ENCODE measurements at regions not wholly inside any gene's neighbourhood (a gene's known extent, or its start where the extent isn't known, plus 50 kb on each side); places are given as distances from the start of the nearest gene placed in this dataset.

GRCh38 chr2:219907011-219907365 is 279.6 kb downstream of the SLC4A3 start:
- DNase-seq (ENCODE audit: low read depth, low spot score): no peak

GRCh38 chr2:219908538-219908937 is 281.1 kb downstream of the SLC4A3 start:
- DNase-seq (ENCODE audit: low read depth, low spot score): no peak
- no CpG with 5 or more reads among the region's 2 CpGs for WGBS (ENCODE audit: insufficient coverage, insufficient read length)
- H3K9me3 ChIP-seq (ENCODE audit: control insufficient read depth, insufficient read depth, low read length): no peaks in the 10 kb centered on the region
- no peaks in the 10 kb centered on the region for H3K4me1 ChIP-seq (ENCODE audit: control insufficient read depth, insufficient read depth, low read length)
- no peaks in the 10 kb centered on the region for H3K36me3 ChIP-seq (ENCODE audit: control insufficient read depth, insufficient read depth, low read length)
- H3K4me3 ChIP-seq (ENCODE audit: low read length): no peak overlapping the region
- no peaks in the 10 kb centered on the region for H3K27me3 ChIP-seq (ENCODE audit: control insufficient read depth, insufficient read depth, low read length)
- H3K27ac ChIP-seq (ENCODE audit: low read length): no peak overlapping the region

More at GRCh38 chr2:219907011-219907365, 279.6 kb downstream of the SLC4A3 start:
- no peaks in the 10 kb centered on the region for H3K4me1 ChIP-seq (ENCODE audit: control insufficient read depth, insufficient read depth, low read length)
- H3K36me3 ChIP-seq (ENCODE audit: control insufficient read depth, insufficient read depth, low read length): no peaks in the 10 kb centered on the region
- WGBS (ENCODE audit: insufficient coverage, insufficient read length): no CpG with 5 or more reads among the region's 4 CpGs
- H3K9me3 ChIP-seq (ENCODE audit: control insufficient read depth, insufficient read depth, low read length): no peaks in the 10 kb centered on the region
- H3K27me3 ChIP-seq (ENCODE audit: control insufficient read depth, insufficient read depth, low read length): no peaks in the 10 kb centered on the region
- H3K27ac ChIP-seq (ENCODE audit: low read length): no peak overlapping the region
- H3K4me3 ChIP-seq (ENCODE audit: low read length): no peak overlapping the region

GRCh38 chr2:219911541-219911940 is 284.1 kb downstream of the SLC4A3 start:
- Histone ChIP-seq H3K9me3 (ENCODE audit: control insufficient read depth, insufficient read depth, low read length) (no peaks in the 10 kb centered on the region), H3K27ac (ENCODE audit: low read length) (no peak overlapping the region), H3K27me3 (ENCODE audit: control insufficient read depth, insufficient read depth, low read length) (no peaks in the 10 kb centered on the region), H3K4me3 (ENCODE audit: low read length) (no peak overlapping the region), H3K4me1 (ENCODE audit: control insufficient read depth, insufficient read depth, low read length) (no peaks in the 10 kb centered on the region), H3K36me3 (ENCODE audit: control insufficient read depth, insufficient read depth, low read length) (no peaks in the 10 kb centered on the region)
- no CpG with 5 or more reads among the region's 4 CpGs for WGBS (ENCODE audit: insufficient coverage, insufficient read length)
- DNase-seq (ENCODE audit: low read depth, low spot score): no peak

GRCh38 chr2:219912491-219912921 is 285.1 kb downstream of the SLC4A3 start:
- no peaks in the 10 kb centered on the region for H3K27me3 ChIP-seq (ENCODE audit: control insufficient read depth, insufficient read depth, low read length)
- no peaks in the 10 kb centered on the region for H3K36me3 ChIP-seq (ENCODE audit: control insufficient read depth, insufficient read depth, low read length)
- H3K4me3 ChIP-seq (ENCODE audit: low read length): no peak overlapping the region
- no peaks in the 10 kb centered on the region for H3K9me3 ChIP-seq (ENCODE audit: control insufficient read depth, insufficient read depth, low read length)
- no peak overlapping the region for H3K27ac ChIP-seq (ENCODE audit: low read length)
- no peaks in the 10 kb centered on the region for H3K4me1 ChIP-seq (ENCODE audit: control insufficient read depth, insufficient read depth, low read length)
- WGBS (ENCODE audit: insufficient coverage, insufficient read length): no CpG with 5 or more reads among the region's 7 CpGs
- DNase-seq (ENCODE audit: low read depth, low spot score): no peak

- no peaks in the 10 kb centered on the region for H3K9me3 ChIP-seq (ENCODE audit: control insufficient read depth, insufficient read depth, low read length)
- H3K27ac ChIP-seq (ENCODE audit: low read length): no peak overlapping the region
- H3K4me1 ChIP-seq (ENCODE audit: control insufficient read depth, insufficient read depth, low read length): no peaks in the 10 kb centered on the region
- H3K36me3 ChIP-seq (ENCODE audit: control insufficient read depth, insufficient read depth, low read length): no peaks in the 10 kb centered on the region
- no peak for DNase-seq (ENCODE audit: low read depth, low spot score)
- H3K4me3 ChIP-seq (ENCODE audit: low read length): no peak overlapping the region
- H3K27me3 ChIP-seq (ENCODE audit: control insufficient read depth, insufficient read depth, low read length): no peaks in the 10 kb centered on the region
- WGBS (ENCODE audit: insufficient coverage, insufficient read length): no CpG with 5 or more reads among the region's 5 CpGs
Observed at GRCh38 chr2:219914577-219914976, 287.1 kb downstream of the SLC4A3 start.

GRCh38 chr2:219916281-219916680 is 288.9 kb downstream of the SLC4A3 start:
- Histone ChIP-seq H3K27ac (ENCODE audit: low read length) (no peak overlapping the region), H3K4me3 (ENCODE audit: low read length) (no peak overlapping the region), H3K27me3 (ENCODE audit: control insufficient read depth, insufficient read depth, low read length) (no peaks in the 10 kb centered on the region), H3K4me1 (ENCODE audit: control insufficient read depth, insufficient read depth, low read length) (no peaks in the 10 kb centered on the region), H3K9me3 (ENCODE audit: control insufficient read depth, insufficient read depth, low read length) (no peaks in the 10 kb centered on the region), H3K36me3 (ENCODE audit: control insufficient read depth, insufficient read depth, low read length) (no peaks in the 10 kb centered on the region)
- DNase-seq (ENCODE audit: low read depth, low spot score): no peak
- no CpG with 5 or more reads among the region's 6 CpGs for WGBS (ENCODE audit: insufficient coverage, insufficient read length)

DNA sequence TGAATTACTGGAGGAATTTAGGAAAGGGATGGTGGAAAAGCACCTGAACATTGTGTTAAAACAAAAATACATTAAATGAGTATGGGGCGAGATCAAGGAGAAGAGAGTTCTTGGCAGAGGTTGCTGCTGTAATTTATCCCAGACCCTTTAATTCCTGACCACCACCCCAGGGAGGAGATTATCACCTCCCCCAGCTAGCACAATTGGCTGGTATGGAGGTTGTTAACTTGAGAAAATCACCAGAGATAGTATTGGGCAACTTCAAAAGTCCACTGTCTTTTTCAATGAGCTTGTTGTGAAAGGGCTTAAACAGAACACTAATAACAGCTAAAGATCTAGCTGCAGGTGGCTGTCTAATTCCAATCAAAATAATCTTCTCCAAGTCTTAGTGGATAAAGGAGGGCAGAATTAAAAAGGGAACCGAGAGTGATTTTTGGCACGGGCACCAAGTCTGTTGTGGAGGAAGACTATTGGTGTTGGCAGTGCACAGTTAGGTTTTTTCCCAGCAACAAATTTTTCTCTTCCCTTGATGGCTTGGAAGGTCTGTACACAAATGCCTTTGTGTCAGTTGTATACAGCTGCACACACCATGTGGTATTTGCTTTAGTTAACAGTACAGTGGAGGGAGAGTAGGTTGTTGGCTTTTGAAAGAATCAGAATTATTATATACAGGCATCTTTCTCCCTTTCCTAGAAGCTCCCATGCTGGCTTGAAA is 289.5 kb downstream of the SLC4A3 start:
- no peaks in the 10 kb centered on the region for H3K9me3 ChIP-seq (ENCODE audit: control insufficient read depth, insufficient read depth, low read length)
- no peak overlapping the region for H3K4me3 ChIP-seq (ENCODE audit: low read length)
- H3K27me3 ChIP-seq (ENCODE audit: control insufficient read depth, insufficient read depth, low read length): no peaks in the 10 kb centered on the region
- no peaks in the 10 kb centered on the region for H3K4me1 ChIP-seq (ENCODE audit: control insufficient read depth, insufficient read depth, low read length)
- DNase-seq (ENCODE audit: low read depth, low spot score): no peak
- H3K27ac ChIP-seq (ENCODE audit: low read length): no peak overlapping the region
- H3K36me3 ChIP-seq (ENCODE audit: control insufficient read depth, insufficient read depth, low read length): no peaks in the 10 kb centered on the region
- no CpG with 5 or more reads among the region's 3 CpGs for WGBS (ENCODE audit: insufficient coverage, insufficient read length)

DNA sequence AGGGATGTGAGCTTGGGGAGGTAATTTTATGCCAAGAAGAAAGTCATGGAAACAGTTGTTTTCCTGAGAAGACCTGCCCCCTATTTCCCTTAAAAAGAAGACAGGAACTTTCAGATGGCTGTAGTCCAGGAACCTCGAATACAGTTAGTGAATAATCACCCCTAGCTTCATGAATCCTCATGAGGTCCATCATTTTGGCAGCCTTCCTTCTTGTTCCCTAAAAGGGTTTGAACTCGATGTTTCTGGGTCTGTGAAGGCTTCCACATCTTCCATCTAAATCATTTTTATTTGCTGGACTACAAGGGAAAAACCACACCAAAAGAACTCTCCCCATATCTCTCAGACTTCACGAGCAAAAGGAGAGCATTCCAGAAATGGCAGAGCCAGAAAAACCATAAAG is 290.8 kb downstream of the SLC4A3 start:
- Histone ChIP-seq H3K9me3 (ENCODE audit: control insufficient read depth, insufficient read depth, low read length) (no peaks in the 10 kb centered on the region), H3K27ac (ENCODE audit: low read length) (no peak overlapping the region), H3K4me3 (ENCODE audit: low read length) (no peak overlapping the region), H3K27me3 (ENCODE audit: control insufficient read depth, insufficient read depth, low read length) (no peaks in the 10 kb centered on the region), H3K36me3 (ENCODE audit: control insufficient read depth, insufficient read depth, low read length) (no peaks in the 10 kb centered on the region), H3K4me1 (ENCODE audit: control insufficient read depth, insufficient read depth, low read length) (no peaks in the 10 kb centered on the region)
- no peak for DNase-seq (ENCODE audit: low read depth, low spot score)
- WGBS (ENCODE audit: insufficient coverage, insufficient read length): no CpG with 5 or more reads among the region's 3 CpGs

- WGBS (ENCODE audit: insufficient coverage, insufficient read length): no CpG with 5 or more reads among the region's 4 CpGs
- no peak for DNase-seq (ENCODE audit: low read depth, low spot score)
- H3K4me3 ChIP-seq (ENCODE audit: low read length): no peak overlapping the region
Observed at GRCh38 chr2:219918944-219919343, 291.5 kb downstream of the SLC4A3 start.

DNA sequence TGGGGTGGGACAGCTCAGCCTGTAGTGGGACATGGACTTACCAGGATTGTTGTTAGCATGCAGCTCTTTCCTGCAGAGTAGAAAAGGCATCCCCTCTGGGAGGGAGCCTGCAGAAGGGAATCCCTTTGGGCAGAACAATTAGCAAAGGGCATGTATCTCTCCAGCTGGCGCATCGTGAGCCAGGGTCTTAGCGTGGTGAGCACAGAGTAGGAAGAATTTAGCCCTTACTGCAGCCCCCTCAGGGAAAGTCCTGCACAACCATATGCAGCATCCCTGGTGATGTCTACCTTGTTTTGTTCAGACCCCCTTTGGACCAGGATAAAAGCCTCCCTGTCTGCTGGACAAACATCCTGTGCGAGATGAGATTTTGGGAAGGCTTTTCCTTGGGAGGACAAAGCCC is 292.1 kb downstream of the SLC4A3 start:
- WGBS (ENCODE audit: insufficient coverage, insufficient read length): no CpG with 5 or more reads among the region's 4 CpGs
- Histone ChIP-seq H3K36me3 (ENCODE audit: control insufficient read depth, insufficient read depth, low read length) (no peaks in the 10 kb centered on the region), H3K9me3 (ENCODE audit: control insufficient read depth, insufficient read depth, low read length) (no peaks in the 10 kb centered on the region), H3K27me3 (ENCODE audit: control insufficient read depth, insufficient read depth, low read length) (no peaks in the 10 kb centered on the region), H3K27ac (ENCODE audit: low read length) (no peak overlapping the region), H3K4me1 (ENCODE audit: control insufficient read depth, insufficient read depth, low read length) (no peaks in the 10 kb centered on the region), H3K4me3 (ENCODE audit: low read length) (no peak overlapping the region)
- DNase-seq (ENCODE audit: low read depth, low spot score): no peak

More at GRCh38 chr2:219918944-219919343, 291.5 kb downstream of the SLC4A3 start:
- no peaks in the 10 kb centered on the region for H3K4me1 ChIP-seq (ENCODE audit: control insufficient read depth, insufficient read depth, low read length)
- H3K27ac ChIP-seq (ENCODE audit: low read length): no peak overlapping the region
- no peaks in the 10 kb centered on the region for H3K27me3 ChIP-seq (ENCODE audit: control insufficient read depth, insufficient read depth, low read length)
- H3K36me3 ChIP-seq (ENCODE audit: control insufficient read depth, insufficient read depth, low read length): no peaks in the 10 kb centered on the region
- H3K9me3 ChIP-seq (ENCODE audit: control insufficient read depth, insufficient read depth, low read length): no peaks in the 10 kb centered on the region

GRCh38 chr2:219929835-219930234 is 302.4 kb downstream of the SLC4A3 start:
- no peak for DNase-seq (ENCODE audit: low read depth, low spot score)
- WGBS (ENCODE audit: insufficient coverage, insufficient read length): no CpG with 5 or more reads among the region's 5 CpGs
- Histone ChIP-seq H3K4me1 (ENCODE audit: control insufficient read depth, insufficient read depth, low read length) (no peaks in the 10 kb centered on the region), H3K27me3 (ENCODE audit: control insufficient read depth, insufficient read depth, low read length) (no peaks in the 10 kb centered on the region), H3K4me3 (ENCODE audit: low read length) (no peak overlapping the region), H3K36me3 (ENCODE audit: control insufficient read depth, insufficient read depth, low read length) (no peaks in the 10 kb centered on the region), H3K9me3 (ENCODE audit: control insufficient read depth, insufficient read depth, low read length) (no peaks in the 10 kb centered on the region), H3K27ac (ENCODE audit: low read length) (no peak overlapping the region)
